RWPE2 (cell line): ENCODE measurements at regions not wholly inside any gene's neighbourhood (a gene's known extent, or its start where the extent isn't known, plus 50 kb on each side); places are given as distances from the start of the nearest gene placed in this dataset.

Experiments used
- ATAC-seq: fragments of 200-7000 bp; cut with Tn5 transposase; 3 replicates; pipeline ENCODE4 v1.9.1; 2021; ENCODE audit warnings: low read depth
- DNase-seq: peaks from one replicate; pipeline ENCODE4 v3.0.0-alpha.2; 2020; ENCODE audit warnings: low spot score
- H3K27ac ChIP-seq: fragments of 450-650 bp; 2 replicates; pipeline ENCODE4 v1.5.1; 2017; ENCODE audit warnings: mild to moderate bottlenecking; ENCODE audit not compliant: poor library complexity, severe bottlenecking
- H3K27me3 ChIP-seq: fragments of 250-450 bp; sonication (Bioruptor Pico); 2 replicates; pipeline ENCODE4 v1.5.1; 2021; ENCODE audit warnings: mild to moderate bottlenecking, moderate library complexity; ENCODE audit not compliant: insufficient read depth, poor library complexity, severe bottlenecking
- H3K36me3 ChIP-seq: fragments of 250-450 bp; sonication (Bioruptor Pico); 2 replicates; pipeline ENCODE4 v1.5.1; 2020; ENCODE audit warnings: low read depth, mild to moderate bottlenecking, moderate library complexity
- H3K4me1 ChIP-seq: fragments of 250-450 bp; sonication (Bioruptor Pico); 2 replicates; pipeline ENCODE4 v1.5.1; 2021; ENCODE audit warnings: mild to moderate bottlenecking, moderate library complexity; ENCODE audit not compliant: insufficient read depth, poor library complexity, severe bottlenecking
- H3K4me3 ChIP-seq: fragments of 250-450 bp; sonication (Bioruptor Pico); 2 replicates; pipeline ENCODE4 v1.5.1; 2021; ENCODE audit warnings: mild to moderate bottlenecking, moderate library complexity; ENCODE audit not compliant: severe bottlenecking
- H3K9me3 ChIP-seq: fragments of 250-450 bp; sonication (Bioruptor Pico); 2 replicates; pipeline ENCODE4 v1.5.1; 2021; ENCODE audit warnings: mild to moderate bottlenecking, moderate library complexity; ENCODE audit not compliant: severe bottlenecking
- TF ChIP-seq, protein P1 (sequence below): fragments of 450-650 bp; IDR thresholded peaks from one replicate; pipeline ENCODE4 v1.5.1; 2017; ENCODE audit warnings: mild to moderate bottlenecking, moderate library complexity; ENCODE audit not compliant: poor library complexity, severe bottlenecking

DNA sequence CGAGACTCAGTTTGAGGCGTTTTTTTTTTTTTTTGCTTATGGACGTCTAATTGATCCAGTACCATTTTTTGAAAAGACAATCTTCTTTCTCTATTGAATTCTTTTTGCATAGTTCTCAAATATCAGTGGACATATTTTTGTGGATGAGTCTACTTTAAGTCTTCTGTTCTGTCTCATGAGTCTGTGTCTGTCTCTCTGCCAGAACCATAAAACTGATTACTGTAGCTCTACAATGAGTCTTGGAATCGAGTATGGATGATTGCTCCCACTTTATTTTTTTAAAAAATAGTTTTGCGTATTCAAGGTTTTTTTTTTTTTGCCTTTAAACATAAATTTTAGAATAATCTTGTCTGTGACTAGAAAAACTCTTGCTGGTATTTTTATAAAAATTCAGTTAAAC is 323.5 kb downstream of the ZNF326 start:
- no peak overlapping the region for H3K27ac ChIP-seq
- no peaks in the 10 kb centered on the region for H3K4me1 ChIP-seq

DNA sequence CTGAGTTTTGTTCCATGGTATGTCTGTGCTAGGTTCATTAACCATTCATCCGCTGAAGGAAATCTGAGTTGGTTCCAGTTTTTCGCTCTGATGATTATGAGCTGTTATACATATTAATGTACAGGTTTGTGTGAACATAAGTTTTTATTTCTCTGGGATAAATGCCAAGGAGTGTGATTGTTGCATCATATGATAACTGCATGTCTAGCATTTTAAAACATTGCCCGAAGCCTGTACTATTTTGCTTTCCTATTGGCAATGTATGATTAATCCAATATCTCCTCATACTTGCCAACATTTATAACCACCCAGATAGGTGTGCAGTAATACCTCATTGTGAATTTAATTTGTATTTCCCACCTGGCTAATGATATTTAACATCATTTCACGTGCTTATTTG is 322.7 kb downstream of the ZNF326 start:
- no peaks in the 10 kb centered on the region for H3K9me3 ChIP-seq
- H3K4me3 ChIP-seq, result no peak overlapping the region
- H3K4me1 ChIP-seq, result no peaks in the 10 kb centered on the region
- H3K27me3 ChIP-seq, result no peaks in the 10 kb centered on the region
- DNase-seq (no peak), ATAC-seq (peak; percentile 42; the same call in 1 of the 3 replicates)
- TF ChIP-seq, protein P1, sequence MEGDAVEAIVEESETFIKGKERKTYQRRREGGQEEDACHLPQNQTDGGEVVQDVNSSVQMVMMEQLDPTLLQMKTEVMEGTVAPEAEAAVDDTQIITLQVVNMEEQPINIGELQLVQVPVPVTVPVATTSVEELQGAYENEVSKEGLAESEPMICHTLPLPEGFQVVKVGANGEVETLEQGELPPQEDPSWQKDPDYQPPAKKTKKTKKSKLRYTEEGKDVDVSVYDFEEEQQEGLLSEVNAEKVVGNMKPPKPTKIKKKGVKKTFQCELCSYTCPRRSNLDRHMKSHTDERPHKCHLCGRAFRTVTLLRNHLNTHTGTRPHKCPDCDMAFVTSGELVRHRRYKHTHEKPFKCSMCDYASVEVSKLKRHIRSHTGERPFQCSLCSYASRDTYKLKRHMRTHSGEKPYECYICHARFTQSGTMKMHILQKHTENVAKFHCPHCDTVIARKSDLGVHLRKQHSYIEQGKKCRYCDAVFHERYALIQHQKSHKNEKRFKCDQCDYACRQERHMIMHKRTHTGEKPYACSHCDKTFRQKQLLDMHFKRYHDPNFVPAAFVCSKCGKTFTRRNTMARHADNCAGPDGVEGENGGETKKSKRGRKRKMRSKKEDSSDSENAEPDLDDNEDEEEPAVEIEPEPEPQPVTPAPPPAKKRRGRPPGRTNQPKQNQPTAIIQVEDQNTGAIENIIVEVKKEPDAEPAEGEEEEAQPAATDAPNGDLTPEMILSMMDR, result no peak
- H3K27ac ChIP-seq, result no peak overlapping the region
- H3K36me3 ChIP-seq, result no peaks in the 10 kb centered on the region

More for the DNA sequence above, 323.5 kb downstream of the ZNF326 start:
- no peaks in the 10 kb centered on the region for H3K27me3 ChIP-seq
- ATAC-seq (no peak), DNase-seq (no peak)
- no peaks in the 10 kb centered on the region for H3K9me3 ChIP-seq
- H3K4me3 ChIP-seq, result no peak overlapping the region
- TF ChIP-seq, protein P1, result no peak
- H3K36me3 ChIP-seq, result no peaks in the 10 kb centered on the region

DNA sequence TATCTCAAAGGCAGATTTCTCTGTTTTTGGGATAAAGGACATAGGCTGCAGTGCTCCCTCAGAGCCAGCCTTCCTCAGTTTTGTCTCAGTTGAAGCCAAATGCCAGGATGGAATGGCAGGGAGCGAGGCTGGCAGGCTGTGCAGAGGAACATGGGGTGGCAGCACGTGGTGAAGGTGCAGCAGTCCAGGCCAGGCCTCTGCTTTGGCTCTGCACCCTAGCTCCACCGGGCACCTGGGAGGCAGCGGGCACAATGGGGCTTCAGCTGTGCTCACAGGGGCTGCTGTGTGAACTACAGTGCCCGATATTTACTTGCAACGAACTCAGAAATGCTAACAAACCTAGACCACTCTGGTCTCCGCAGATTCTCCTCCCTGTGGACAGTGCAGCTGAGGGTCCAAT is 319.6 kb downstream of the ZNF326 start:
- TF ChIP-seq, protein P1, result no peak
- Histone ChIP-seq H3K4me3 (no peak overlapping the region), H3K9me3 (no peaks in the 10 kb centered on the region), H3K27ac (no peak overlapping the region), H3K27me3 (no peaks in the 10 kb centered on the region), H3K4me1 (no peaks in the 10 kb centered on the region), H3K36me3 (no peaks in the 10 kb centered on the region)
- no peak for DNase-seq
- ATAC-seq, result no peak

DNA sequence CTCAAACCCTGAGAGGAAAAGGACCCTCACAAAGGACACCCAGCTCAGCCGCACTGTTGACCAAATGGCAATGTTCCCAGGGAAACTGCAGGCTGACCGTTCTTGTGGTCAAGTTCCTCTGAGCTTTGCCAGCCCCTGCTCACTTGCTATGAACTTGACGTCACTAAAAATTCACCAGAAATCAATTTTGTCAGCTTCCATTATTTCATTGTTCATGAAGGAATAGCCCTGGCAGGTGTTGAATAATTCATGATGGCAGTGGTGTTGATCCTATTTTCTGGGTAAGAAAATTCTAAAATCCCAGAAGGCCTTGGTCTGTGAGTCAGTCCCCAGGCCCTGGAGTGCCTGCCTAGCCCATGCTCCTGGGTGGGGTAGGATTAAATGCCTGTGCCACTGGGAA is 318.9 kb downstream of the ZNF326 start:
- ATAC-seq (no peak), DNase-seq (no peak)
- Histone ChIP-seq H3K36me3 (no peaks in the 10 kb centered on the region), H3K4me1 (no peaks in the 10 kb centered on the region), H3K9me3 (no peaks in the 10 kb centered on the region), H3K4me3 (no peak overlapping the region), H3K27me3 (no peaks in the 10 kb centered on the region), H3K27ac (no peak overlapping the region)
- TF ChIP-seq, protein P1, result no peak

DNA sequence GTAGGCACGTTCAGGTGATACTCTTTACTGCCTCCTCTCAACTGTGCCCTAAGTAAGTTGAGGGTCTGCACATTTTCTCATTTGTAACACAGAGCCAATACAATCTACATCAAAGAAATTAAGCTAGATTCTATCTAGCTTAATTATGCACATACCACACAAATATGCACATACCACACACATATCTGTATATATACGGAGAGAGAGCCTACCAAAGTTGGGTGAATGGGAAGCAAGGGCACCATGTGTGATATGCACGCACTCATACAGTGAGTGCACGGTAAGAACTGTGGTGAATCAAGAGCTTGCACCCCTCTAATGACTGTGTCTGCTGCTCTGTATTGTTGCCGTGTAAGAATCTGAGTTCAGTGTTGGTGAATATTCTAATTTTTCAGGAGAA is 314.9 kb downstream of the ZNF326 start:
- DNase-seq, result no peak
- no peak for ATAC-seq
- Histone ChIP-seq H3K27me3 (no peaks in the 10 kb centered on the region), H3K36me3 (no peaks in the 10 kb centered on the region), H3K9me3 (no peaks in the 10 kb centered on the region), H3K4me3 (no peak overlapping the region), H3K4me1 (no peaks in the 10 kb centered on the region), H3K27ac (no peak overlapping the region)
- TF ChIP-seq, protein P1, result no peak
